Brain microvascular endothelial cell (primary cell): ENCODE measurements at regions not wholly inside any gene's neighbourhood (a gene's known extent, or its start where the extent isn't known, plus 50 kb on each side); places are given as distances from the start of the nearest gene placed in this dataset.

ENCODE experiments used
- DNase-seq: peaks from one replicate; pipeline ENCODE4 v3.0.0-alpha.2; 2020
- H3K27ac ChIP-seq: fragments of 250-450 bp; sonication (Bioruptor Pico); 2 replicates; pipeline ENCODE4 v1.5.1; 2020; ENCODE audit warnings: mild to moderate bottlenecking, moderate library complexity
- H3K27me3 ChIP-seq: fragments of 250-450 bp; sonication (Bioruptor Pico); replicated peaks from 2 replicates; pipeline ENCODE4 v1.5.1; 2020; ENCODE audit warnings: mild to moderate bottlenecking
- H3K36me3 ChIP-seq: fragments of 250-450 bp; sonication (Bioruptor Pico); replicated peaks from 2 replicates; pipeline ENCODE4 v1.5.1; 2020; ENCODE audit warnings: mild to moderate bottlenecking
- H3K4me3 ChIP-seq: 2 replicates; pipeline ENCODE4 v1.5.1; 2011; ENCODE audit warnings: low read depth, mild to moderate bottlenecking, control low read depth, low read length, moderate library complexity
- CTCF ChIP-seq: IDR thresholded peaks from 2 replicates; pipeline ENCODE4 v1.5.1; 2011; ENCODE audit warnings: low read depth, mild to moderate bottlenecking, moderate library complexity, low read length, control low read depth, inconsistent platforms; ENCODE audit errors: missing control alignments
- in situ Hi-C: cut with HindIII; loops from 2 replicates; pipeline ENCODE4 v1.10.0; 2017; ENCODE audit warnings: low sequenced_read_pairs, low pct_ligation_motif_present

- Histone ChIP-seq H3K27ac (no peak overlapping the region), H3K4me3 (no peak overlapping the region), H3K27me3 (no peaks in the 10 kb centered on the region), H3K36me3 (no peaks in the 10 kb centered on the region)
- in situ Hi-C loops: no loop called here
- DNase-seq: no peak
- TF ChIP-seq CTCF: no peak
These were observed 61.4 kb upstream of the PIRT start for GRCh38 chr17:10899281-10899680.

GRCh38 chr17:10894220-10894619, 56.3 kb upstream of the PIRT start:
- TF ChIP-seq CTCF: no peak
- no peak for DNase-seq
- Histone ChIP-seq H3K27ac (no peak overlapping the region), H3K36me3 (no peaks in the 10 kb centered on the region), H3K4me3 (no peak overlapping the region), H3K27me3 (no peaks in the 10 kb centered on the region)
- in situ Hi-C loops: no loop called here

GRCh38 chr17:10888858-10889257, 51.0 kb upstream of the PIRT start:
- in situ Hi-C loops: no loop called here
- no peak overlapping the region for H3K4me3 ChIP-seq
- no peak for TF ChIP-seq CTCF
- H3K27me3 ChIP-seq: no peaks in the 10 kb centered on the region
- no peak for DNase-seq
- H3K27ac ChIP-seq: no peak overlapping the region
- no peaks in the 10 kb centered on the region for H3K36me3 ChIP-seq
